Activated naive CD4-positive, alpha-beta T cell (primary cell): ENCODE measurements at regions not wholly inside any gene's neighbourhood (a gene's known extent, or its start where the extent isn't known, plus 50 kb on each side); places are given as distances from the start of the nearest gene placed in this dataset.

Experiments used
- DNase-seq, 4 experiments: peaks; one replicate each; lab custom pipeline; 2025; lab: John Stamatoyannopoulos, UW

DNA sequence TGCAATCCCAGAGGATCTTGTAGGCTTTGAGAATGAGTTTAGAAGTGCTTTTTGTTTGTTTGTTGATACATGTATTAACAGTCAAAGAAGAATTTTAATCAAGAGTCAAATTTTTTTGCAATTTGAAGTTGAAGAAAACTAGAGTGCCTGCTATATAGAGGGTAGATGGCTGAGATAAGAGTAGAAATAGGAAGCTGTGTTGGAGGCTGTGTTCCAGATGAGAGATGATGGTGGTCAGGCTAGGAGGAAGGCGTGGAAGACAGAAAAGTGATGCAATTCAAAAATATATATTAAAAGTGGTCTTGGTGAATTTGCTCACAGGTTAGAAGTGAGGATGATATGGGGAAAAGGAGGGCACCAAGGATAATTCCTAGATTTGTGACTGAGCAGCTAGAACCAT, 978.3 kb downstream of the BCL11A start:
- DNase-seq = no peak

DNA sequence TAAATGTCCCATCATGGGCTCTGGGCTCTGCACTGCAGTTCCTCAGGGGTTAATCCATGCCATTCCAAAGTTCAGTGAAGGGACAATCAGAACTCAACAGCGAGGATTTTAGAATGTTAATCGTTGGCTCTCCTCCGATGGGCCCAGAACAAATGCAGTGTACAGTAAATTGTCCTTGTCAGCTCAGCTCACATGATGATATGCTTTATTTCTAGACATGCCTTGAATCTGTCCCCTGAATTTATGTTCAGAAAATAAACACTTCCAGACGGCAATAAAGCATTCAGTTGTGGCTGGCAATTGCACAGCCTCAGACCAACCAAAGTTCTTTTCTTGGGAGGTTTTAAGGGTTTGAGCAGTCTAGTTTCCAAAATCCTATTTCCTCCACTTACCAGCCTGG, 981.2 kb downstream of the BCL11A start:
- no peak for DNase-seq

DNA sequence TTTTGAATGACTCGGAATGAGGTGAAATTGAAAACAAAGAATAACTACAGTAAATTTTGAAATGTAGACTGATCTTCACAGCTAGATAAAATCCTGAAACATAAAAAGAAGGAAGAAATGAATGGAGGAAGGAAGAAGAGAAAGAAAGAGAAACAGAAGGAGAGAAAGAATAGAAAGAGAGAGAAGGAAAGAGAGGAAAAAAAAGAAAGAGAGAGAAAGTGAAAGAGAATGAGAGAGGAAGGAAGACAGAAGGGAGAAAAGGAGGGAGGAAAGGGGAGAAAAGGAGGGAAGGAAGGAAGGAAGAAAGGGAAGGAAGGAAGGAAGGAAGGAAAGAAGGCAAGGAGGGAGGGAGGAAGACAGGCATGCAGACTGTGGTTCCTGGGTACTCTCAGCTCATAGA, 982.6 kb downstream of the BCL11A start:
- DNase-seq = no peak

DNA sequence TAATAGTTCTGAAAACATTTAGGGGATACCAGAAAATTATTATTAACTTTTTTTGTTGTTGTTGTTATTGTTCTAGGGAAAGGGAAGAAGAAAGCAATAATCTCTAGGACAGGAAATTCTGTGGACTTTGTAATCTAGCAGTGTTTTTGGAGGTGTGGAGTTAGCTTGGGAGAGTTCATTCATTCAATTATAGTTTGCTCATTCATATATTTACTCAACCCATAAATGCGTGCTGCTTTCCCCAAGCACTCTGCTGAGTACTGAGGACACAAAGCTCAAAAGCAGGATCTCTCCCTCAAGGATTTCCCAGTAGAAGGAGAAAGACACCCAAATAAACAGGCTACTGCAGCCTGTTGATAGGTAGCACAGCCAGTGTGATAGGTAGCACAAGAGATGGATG, 984.3 kb downstream of the BCL11A start:
- DNase-seq = no peak

DNA sequence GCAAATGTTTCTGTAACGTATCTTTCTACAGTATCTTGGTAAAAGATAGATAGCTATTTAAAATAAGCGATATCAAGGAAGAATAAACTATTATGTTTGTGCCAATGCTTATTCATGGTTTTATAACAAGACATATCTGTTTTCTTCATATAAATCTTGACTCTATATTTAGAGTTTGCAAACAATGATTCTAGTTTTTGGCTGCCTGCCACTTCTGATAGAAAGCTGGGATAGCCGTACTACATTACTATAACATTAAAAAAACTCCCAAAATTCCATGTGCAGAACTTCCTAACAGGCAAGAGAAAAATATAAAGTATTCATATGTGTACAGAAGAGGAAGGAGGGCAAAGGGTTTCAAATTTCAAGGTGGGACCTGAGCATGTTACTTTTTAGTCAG, 985.0 kb downstream of the BCL11A start:
- no peak for DNase-seq

DNA sequence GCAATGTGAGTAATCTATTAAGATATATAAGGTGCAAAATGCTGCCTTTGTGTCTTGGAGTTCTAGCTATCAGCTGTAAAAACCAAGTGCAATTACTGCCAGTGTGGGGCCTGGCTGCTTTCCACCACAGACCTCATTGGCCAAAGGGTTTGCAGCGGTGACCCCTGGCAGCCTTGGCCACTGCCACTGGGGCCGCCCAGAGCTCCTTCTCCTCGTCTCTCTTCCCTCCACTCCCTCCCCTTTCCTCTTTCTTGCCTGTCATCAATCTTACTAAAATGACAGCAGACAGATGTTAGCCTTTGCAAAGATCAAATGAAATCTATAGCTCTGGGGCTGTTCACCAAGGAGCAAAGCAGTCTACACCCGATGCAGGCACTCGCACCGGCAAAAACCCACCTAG, 986.3 kb downstream of the BCL11A start:
- DNase-seq = no peak

DNA sequence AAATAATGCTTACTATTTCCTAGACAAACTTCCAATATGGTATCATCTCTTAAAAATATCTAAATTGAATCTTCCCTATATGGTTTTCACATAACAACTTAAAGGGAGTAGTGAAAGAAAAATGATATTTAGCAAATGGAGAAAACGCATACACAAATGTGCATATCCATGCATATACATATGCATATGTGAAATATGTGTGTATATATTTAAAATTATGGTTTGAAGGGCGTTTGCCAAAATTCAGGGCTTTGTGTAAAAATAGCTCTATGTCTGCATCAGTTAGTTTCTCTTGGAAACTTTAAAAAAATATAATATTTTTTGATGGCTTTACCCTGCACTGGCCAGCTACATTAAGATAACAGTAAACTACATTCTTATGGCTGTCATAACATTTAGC, 986.7 kb downstream of the BCL11A start:
- DNase-seq = no peak

DNA sequence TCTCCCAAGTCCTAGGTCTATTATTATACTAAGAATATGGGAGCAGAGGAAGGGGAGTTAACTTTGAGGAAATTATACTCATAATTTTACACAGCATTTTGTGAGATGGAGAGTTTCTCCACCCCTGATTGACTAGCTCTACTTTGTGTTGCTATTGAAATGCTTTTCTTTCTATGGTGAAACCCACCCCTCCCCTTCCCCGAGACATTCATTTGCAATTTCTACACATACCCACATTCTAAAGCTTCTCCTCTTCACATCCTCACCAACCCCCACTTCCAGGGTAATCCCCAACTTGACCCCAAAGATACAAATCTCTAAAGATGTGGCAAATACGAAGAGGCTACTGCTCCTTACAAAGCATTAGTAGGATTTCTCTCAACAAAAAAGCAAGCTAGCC, 992.2 kb downstream of the BCL11A start:
- no peak for DNase-seq

DNA sequence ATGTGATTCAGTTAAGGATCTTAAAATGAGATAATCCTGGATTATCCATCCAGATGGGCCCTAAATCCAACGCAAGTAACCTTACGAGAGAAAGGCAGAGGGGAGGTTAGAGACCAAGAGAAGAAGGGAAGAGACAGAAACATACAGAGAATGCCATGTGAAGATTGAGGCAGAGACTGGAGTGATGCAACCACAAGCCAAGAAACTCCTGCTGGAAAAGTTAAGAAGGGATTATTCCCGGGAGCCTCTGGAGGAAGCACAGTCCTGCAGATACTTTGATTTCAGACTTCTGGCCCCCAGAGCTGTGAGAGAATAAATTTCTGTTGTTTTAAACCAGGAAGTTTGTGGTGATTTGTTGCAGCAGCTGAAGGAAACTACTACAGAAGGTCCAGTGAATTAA, 992.7 kb downstream of the BCL11A start:
- DNase-seq = no peak

DNA sequence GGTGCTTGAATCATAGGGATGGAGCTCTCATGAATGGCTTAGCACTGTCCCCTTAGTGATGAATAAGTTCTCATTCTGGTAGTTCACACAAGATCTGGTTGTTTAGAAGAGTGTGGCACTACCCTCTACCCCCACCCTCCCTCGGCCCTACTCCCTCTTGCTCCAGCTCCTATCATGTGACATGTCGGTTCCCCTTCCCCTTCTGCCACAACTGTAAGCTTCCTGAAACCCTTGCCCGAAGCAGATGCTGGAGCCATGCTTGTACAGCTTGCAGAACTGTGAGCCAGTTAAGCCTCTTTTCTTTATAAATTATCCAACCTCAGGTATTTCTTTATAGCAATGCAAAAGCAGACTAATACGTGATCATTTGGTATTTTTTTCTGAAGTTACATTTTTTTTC, 1012.6 kb downstream of the BCL11A start:
- DNase-seq = no peak

DNA sequence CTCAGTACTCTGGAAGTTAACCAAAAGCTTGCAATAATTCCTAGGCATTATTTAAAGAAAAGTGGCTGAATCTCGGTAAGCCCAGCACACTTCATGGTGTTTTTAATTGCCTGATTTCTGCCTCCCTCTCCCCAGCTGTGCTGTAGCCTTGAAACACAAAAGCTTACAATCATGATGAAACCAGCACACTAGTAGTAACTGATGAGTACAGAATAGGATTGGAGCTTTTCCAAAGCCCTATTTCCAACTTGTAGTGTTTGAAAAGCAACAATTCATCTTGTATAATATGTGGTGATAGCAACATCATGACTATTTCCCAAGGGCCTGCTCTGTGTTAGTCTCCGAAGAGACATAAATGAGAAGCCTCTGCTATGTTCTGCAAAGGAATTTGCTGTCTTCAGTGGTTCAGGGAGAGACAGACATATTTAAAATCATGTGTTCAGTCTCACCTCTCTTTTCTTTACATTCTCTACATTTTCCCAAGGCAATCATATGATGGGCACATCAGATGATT, 1015.0 kb downstream of the BCL11A start:
- DNase-seq = no peak

DNA sequence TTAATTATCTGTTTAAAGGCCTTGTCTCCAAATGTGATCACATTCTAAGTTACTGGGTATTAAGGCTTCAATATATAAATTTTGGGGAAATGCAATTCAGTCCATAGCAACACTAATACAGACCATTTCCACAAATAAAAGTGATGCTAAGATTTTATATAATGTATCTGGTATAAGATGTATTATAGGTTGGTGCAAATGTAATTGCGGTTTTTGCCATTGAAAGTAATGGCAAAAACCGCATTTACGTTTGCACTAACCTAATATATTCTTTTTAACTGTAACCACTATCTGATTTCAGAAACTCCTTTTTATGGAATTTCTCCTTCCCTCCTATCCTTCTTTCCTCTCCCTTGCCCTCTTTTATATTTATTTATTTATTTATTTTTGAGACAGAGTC, 1020.6 kb downstream of the BCL11A start:
- no peak for DNase-seq

DNA sequence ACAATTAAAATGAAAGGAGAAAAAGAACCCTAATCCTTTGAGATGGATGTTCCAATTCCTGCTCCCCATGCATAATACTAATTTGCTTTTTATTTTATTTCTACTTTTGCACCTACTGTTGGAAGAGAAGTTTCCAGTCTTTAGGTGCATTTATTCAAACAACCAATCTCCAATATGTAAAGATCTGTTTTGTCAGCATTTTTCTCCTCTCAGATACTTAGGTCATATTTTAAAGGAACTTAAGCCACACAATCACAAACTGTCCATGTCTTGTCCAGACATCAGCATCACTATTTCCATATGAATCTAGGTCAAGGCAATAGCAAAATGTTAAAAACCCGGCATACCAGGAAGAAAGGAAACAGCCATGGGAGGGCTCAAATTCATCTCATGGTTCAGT, 1023.2 kb downstream of the BCL11A start:
- no peak for DNase-seq

DNA sequence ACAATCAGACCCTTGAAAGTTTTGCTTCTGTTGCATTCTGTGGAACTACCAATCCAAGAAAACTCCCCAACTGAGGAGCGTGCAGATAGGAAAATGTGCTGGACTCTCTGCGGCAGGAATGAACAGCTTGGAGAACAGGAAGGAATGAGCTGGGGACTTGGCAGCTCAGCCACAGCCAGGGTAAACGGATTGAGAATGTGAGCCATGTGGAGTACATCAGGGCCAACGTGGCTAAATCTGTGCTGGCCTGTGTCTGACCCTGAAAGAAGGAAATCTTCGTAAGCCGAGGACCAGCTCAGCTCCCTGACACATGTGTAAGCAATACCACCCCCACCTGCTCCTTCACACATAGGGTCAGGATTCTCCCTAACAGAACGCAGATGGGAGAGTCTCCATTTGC, 1023.7 kb downstream of the BCL11A start:
- no peak for DNase-seq

DNA sequence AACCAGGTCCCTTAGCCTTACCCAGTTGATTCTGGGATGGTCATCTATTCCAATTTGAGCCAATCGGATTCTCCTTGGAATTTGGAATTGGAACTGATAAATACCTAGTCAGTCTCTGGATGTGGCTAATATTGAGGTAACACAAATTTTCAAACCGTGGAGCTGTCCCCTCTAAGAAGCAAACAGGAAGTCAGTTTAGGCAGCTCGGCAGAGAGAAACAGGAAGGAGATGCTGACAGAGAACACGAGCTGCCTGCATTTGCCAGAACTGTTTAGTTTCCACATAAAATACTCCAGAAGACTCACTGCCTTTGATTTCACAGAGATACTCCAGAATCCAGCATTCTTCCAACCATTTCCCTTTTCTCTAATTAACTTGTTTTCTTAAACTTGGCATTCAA, 1024.9 kb downstream of the BCL11A start:
- DNase-seq = no peak

DNA sequence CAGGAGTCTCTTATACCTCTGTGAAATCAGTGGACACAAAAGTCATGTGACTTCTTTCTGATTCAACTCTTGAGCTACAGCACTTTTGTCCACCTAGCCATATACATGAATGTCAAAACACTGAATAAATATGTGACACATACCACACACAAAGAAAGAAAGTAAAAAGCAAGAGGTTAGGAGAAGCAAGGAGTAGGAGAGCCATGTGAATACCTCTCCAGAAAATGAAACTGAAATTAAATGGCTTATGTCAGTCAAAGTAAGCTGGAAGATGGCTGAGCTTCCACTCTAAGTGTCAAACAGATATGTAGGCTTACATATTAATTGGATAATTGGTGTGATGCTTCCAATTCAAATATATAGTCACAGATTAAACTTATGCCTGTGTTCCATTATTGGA, 1050.5 kb downstream of the BCL11A start:
- DNase-seq = no peak

DNA sequence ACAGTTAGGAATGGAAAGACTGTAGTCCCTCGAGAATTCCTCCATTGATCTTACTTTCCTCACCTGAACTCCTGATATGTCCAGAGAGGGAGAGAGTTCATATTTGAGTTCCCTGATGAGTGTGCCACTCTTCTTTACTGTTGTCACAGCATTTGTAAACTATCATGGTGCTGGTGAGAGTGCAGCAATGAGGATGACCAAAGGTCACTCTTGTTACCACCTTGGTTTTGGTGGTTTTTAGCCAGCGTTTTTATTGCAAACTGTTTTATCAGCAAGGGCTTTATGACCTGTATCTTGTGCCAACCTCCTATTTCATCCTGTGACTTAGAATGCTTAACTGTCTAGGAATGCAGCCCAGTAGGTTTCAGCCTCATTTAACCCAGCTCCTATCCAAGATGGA, 1062.5 kb downstream of the BCL11A start:
- DNase-seq = no peak

DNA sequence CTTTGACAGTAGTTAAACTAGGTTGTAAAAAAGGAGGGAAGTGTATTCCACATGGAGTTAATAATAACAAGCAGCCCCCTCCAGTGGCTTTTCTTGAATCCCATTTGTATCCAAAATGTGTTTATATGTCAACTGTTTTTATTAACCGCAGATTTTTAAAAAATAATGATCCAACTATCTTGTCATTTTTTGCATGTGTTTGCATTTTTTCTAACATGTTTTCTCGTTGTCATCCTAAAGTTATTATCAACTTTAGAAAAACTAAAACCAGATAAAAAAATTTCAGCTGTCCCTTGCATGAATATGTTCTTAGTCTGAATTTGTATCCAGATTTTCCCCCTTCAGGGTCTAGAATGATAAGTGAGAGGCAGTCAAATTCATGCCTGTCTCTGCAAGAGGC, 1063.3 kb downstream of the BCL11A start:
- no peak for DNase-seq

DNA sequence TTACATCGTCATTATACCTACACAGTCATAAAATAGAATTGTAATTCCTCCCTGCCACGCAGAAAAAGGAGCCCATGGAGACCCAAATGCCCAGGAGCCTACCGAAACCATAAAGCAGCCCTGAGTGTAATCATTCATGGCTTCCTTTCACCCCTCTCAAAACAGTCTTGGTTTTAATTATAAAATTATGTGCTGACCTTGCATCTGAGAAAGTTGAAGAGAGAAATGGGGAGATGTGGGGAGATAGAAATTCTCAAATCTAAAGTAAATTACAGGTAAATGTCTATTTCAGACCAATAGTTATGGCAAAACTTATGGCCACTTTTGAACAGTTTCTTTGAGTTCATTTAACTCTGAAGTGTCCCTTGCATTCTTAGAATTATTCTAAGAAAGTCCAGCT, 1068.8 kb downstream of the BCL11A start:
- no peak for DNase-seq

DNA sequence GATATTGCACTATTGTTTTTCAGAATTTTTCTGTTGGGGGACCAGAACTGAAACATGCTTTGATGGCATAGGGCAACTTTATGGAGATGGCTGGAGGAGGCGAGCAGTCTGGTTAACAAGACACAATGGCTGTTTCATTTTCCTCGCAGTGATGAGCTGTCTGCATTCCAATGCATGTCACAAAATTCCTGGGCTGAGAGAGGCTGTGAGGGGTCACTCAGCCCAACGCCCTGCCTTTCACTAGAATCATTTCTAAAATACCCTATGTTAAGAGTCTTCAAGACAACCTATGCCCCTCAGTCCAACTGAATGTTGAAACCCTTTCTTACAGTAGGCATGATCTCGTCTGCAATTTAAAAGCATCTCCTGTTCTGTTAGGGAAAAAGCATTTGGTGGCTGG, 1090.0 kb downstream of the BCL11A start:
- DNase-seq = no peak

DNA sequence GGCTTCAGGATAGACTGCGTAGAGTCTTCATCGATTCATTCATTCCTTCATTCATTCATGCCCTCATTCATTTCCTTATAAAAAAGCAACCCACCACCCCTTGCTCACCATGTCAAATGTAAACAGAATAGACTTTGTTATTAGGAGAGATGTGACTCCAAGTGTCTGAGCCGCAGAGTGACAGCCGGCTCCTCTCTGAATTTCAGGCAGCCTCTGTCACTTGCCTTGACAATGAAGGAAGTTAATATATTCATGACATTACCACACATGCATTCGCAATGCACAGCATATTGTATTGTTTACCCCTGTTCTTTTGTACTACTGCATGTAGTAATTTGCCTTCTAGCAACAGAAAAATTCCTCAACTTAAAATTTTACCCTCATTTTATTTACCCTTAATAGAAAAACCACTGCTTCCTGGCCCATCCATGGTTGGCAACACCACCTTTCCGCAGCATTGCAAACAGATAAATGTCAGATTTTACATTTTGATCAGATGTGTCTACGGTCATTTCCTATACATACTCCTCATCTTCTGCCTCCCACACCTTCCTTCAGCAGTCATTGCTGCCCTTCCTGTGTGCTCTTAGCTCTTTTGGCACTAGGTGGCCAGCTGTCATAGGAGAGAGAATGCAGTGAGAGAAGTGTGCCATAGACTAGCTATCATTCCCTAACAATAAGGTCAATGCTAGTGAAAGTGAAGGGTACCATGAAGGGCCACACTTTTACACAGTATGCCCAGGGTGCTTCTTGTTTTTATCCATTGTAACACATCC, 1090.8 kb downstream of the BCL11A start:
- no peak for DNase-seq

DNA sequence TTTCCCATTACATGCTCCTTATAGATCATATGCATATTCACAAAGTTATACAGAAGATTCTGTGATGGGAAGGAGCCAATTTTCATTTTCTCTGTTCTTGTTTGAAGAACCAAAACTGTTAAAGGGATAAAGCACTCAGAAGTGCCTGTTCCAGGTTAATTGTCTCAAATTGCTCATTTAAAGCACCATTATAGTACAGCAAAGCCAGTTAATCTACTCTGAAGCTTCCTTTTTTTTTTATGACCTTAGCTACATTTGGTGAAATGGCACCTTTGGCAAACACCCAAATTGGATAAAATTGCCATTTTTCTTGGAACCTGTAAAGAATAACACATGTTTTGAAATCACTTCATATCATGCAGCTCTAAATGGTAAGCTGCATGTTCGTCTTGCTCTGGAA, 1092.3 kb downstream of the BCL11A start:
- no peak for DNase-seq

DNA sequence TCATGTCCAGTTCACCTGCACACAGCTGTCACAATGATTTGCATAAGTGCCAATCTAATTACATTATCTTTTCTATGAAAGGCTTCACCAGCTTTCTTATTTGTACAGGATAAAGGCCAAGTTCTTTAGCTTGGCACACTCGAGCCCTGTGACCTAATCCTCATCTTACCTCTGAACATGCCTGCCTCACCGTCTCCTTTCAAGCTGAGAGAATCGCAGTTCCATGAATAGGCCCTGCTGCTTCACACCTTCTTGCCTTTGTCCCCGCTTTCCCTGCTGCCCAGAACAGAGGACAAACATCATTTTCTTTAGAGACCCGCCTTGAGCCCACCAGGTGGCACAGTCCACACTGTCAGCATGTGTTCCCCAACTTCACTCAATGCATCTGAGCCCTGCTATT, 1094.7 kb downstream of the BCL11A start:
- no peak for DNase-seq

DNA sequence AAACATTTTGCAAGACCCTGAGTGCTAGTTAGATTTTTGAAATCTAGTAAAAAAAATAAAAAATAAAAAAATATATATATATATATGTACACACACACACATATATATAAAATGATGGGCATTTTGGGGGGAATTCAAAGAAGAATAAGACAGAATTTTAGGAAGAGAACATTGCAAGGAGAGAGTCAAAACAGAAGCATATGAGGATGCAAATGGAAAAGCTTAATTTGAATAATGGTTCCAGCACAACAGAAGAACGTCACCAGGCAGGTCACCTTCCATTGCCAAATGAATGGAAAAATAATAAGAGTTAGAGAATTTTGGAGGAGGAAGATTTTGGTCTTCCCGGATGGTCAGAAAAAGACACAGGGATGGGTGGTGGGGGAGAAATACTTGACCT, 1097.2 kb downstream of the BCL11A start:
- no peak for DNase-seq
